HEK293T (cell line): ENCODE measurements at regions not wholly inside any gene's neighbourhood (a gene's known extent, or its start where the extent isn't known, plus 50 kb on each side); places are given as distances from the start of the nearest gene placed in this dataset.

Source experiments
- CTBP1 ChIP-seq: fragments of 450-650 bp; IDR thresholded peaks from 2 replicates; pipeline ENCODE4 v1.6.1; 2016; ENCODE audit warnings: borderline replicate concordance
- HDGF ChIP-seq: fragments of 450-650 bp; IDR thresholded peaks from 2 replicates; pipeline ENCODE4 v1.6.1; 2017; ENCODE audit warnings: antibody characterized with exemption, borderline replicate concordance
- SP1 ChIP-seq: fragments of 450-650 bp; IDR thresholded peaks from 2 replicates; pipeline ENCODE4 v1.6.1; 2017
- SUZ12 ChIP-seq: fragments of 450-650 bp; IDR thresholded peaks from 2 replicates; pipeline ENCODE4 v1.6.1; 2016; ENCODE audit warnings: mild to moderate bottlenecking

DNA sequence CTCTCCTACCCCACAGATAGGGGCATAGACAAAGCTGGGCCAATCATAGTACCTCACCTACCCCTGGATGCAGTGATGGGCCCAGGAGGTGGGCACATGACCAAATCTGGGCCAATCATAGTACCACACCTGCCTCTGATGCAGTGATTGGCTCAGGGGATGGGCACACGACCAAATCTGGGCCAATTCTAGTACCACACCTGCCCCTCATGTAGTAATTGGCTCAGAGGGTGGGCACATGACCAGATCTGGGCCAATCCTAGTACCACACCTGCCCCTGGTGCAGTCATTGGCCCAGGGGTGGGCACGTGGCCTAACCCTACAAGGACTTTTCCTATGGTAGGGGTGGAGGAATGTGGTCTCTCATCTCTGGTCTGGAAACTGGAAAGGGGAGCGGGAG lies 56.9 kb upstream of the MEF2A start:
- TF ChIP-seq SUZ12 (no peak), CTBP1 (no peak), SP1 (no peak), HDGF (no peak)
